B cell (primary cell): ENCODE measurements at regions not wholly inside any gene's neighbourhood (a gene's known extent, or its start where the extent isn't known, plus 50 kb on each side); places are given as distances from the start of the nearest gene placed in this dataset.

Experiments used
- CTCF ChIP-seq: fragments of 200-600 bp; IDR thresholded peaks from one replicate; pipeline ENCODE4 v1.8.0; 2022; ENCODE audit warnings: antibody characterized with exemption, mild to moderate bottlenecking
- EZH2 ChIP-seq: IDR thresholded peaks from 2 replicates; pipeline ENCODE4 v1.6.1; 2012; ENCODE audit warnings: borderline replicate concordance, low read depth, mild to moderate bottlenecking, moderate library complexity, low read length; ENCODE audit not compliant: insufficient read depth, poor library complexity, severe bottlenecking

- no peak for TF ChIP-seq CTCF
- no peak for TF ChIP-seq EZH2
Observed at GRCh38 chr13:39215971-39216370, 177.7 kb downstream of the NHLRC3 start.
